ENCODE measurements at regions not wholly inside any gene's neighbourhood (a gene's known extent, or its start where the extent isn't known, plus 50 kb on each side); places are given as distances from the start of the nearest gene placed in this dataset.
"Not testable (repeated sequence)": the region's sequence is repeated elsewhere in the genome, so short reads cannot be mapped to it uniquely, and the experiment has no call there.

- H3K23me2 ChIP-seq (ENCODE audit: low read depth, low read length) = peaks cover 21% of the 10 kb centered on the region
- H3K36me3 ChIP-seq (ENCODE audit: control insufficient read depth in 2 of 4, insufficient read depth in 4 of 4, low read length in 3 of 4); H4K5ac ChIP-seq (ENCODE audit: insufficient read length, low read depth, low read length); H3K4ac ChIP-seq (replicated peaks; ENCODE audit: insufficient read length, low read depth, low read length); H3K9ac ChIP-seq (replicated peaks in 1 of 4; ENCODE audit: extremely low read depth in 1 of 4, low read depth in 3 of 4, low read length in 3 of 4); H3K27me3 ChIP-seq (replicated peaks in 1 of 4; ENCODE audit: control insufficient read depth in 3 of 4, extremely low read depth in 1 of 4, insufficient read depth in 3 of 4, low read length in 3 of 4); H3K14ac ChIP-seq (ENCODE audit: insufficient read length); H3K4me3 ChIP-seq (ENCODE audit: extremely low read depth in 1 of 4, insufficient read depth in 2 of 4, low read depth in 3 of 4, low read length in 4 of 4); H3K79me2 ChIP-seq (ENCODE audit: control insufficient read depth in 1 of 2, insufficient read depth in 2 of 2, low read length in 2 of 2); H2AFZ ChIP-seq (ENCODE audit: low read length); H3K18ac ChIP-seq (ENCODE audit: extremely low read depth, low read length); H2BK20ac ChIP-seq (ENCODE audit: low read length); H2BK120ac ChIP-seq (replicated peaks; ENCODE audit: low read depth, low read length); FAIRE-seq; POLR2A ChIA-PET (ENCODE audit: partially characterized antibody); CTCF ChIA-PET (ENCODE audit: partially characterized antibody); H3K9me3 ChIP-seq (ENCODE audit: insufficient read depth in 2 of 2, low read depth in 1 of 2, low read length in 1 of 2); DNase-seq (ENCODE audit: low read depth in 1 of 2, low spot score in 2 of 2); H4K8ac ChIP-seq (ENCODE audit: extremely low read depth, insufficient read depth, low read length); H3K4me2 ChIP-seq (ENCODE audit: insufficient read depth in 1 of 2, low read depth in 2 of 2, low read length in 2 of 2); H3K27ac ChIP-seq (ENCODE audit: low read depth, low read length): not testable (repeated sequence)
- H3K79me1 ChIP-seq (ENCODE audit: low read depth, low read length) = peaks cover 10% of the 10 kb centered on the region
- peak overlapping the region; percentile 5 for H3K23ac ChIP-seq (ENCODE audit: insufficient read length)
- H2BK12ac ChIP-seq (ENCODE audit: low read depth, low read length) = peak overlapping the region; percentile 10; the same call in 1 of the 2 replicates
- peaks cover 0 to 10% (median 0%) of the 10 kb centered on the region in 4 experiments; a peak in 2 of 7 replicates for H3K4me1 ChIP-seq (replicated peaks in 1 of 4; ENCODE audit: control insufficient read depth in 3 of 4, insufficient read depth in 4 of 4, low read length in 3 of 4)
- peak overlapping the region; percentile 95 for H3K56ac ChIP-seq (replicated peaks; ENCODE audit: insufficient read length, low read depth, low read length)
- peaks cover 0 to 12% of the 10 kb centered on the region in 2 experiments for H4K20me1 ChIP-seq (replicated peaks in 1 of 2; ENCODE audit: control insufficient read depth in 1 of 2, insufficient read depth in 2 of 2, low read length in 2 of 2)
- 0 out of 2 replicates have a peak, but pooled peaks have one; percentile 5 for TF ChIP-seq CBX8 (IDR thresholded peaks at IDR 0.05; ENCODE audit: borderline replicate concordance, low read depth, low read length)
- H2BK5ac ChIP-seq (ENCODE audit: low read depth, low read length) = 0 out of 2 replicates have a peak overlapping the region, but pooled peaks have one; percentile 11
- H2BK15ac ChIP-seq (ENCODE audit: low read length) = peak overlapping the region; percentile 40; the same call in 1 of the 2 replicates
- H2AK5ac ChIP-seq (ENCODE audit: low read depth, low read length) = peak overlapping the region; percentile 55
- WGBS, 2 experiments (ENCODE audit: extremely low coverage in 1 of 2, insufficient coverage in 1 of 2, insufficient read length in 1 of 2, insufficient replicate concordance in 2 of 2, low coverage in 1 of 2, low lambda C conversion rate in 2 of 2, missing lambda C conversion rate in 1 of 2) = 89 to 100% methylated on average over 3 to 6 of the region's 6 CpGs
- H4K91ac ChIP-seq (replicated peaks; ENCODE audit: insufficient read length, low read length) = peak overlapping the region; percentile 93
These were observed 271.7 kb upstream of the IRX1 start for GRCh38 chr5:3323966-3324365.
